HG03280 (cell line): ENCODE measurements at regions not wholly inside any gene's neighbourhood (a gene's known extent, or its start where the extent isn't known, plus 50 kb on each side); places are given as distances from the start of the nearest gene placed in this dataset.

ENCODE experiments used
- ATAC-seq: cut with Tn5 transposase; IDR thresholded peaks from one replicate; pipeline ENCODE4 v1.9.1; 2021; ENCODE audit warnings: mild to moderate bottlenecking, moderate library complexity; ENCODE audit not compliant: unreplicated experiment

- ATAC-seq: peak; percentile 77
These were observed 104.2 kb upstream of the PFN2 start for GRCh38 chr3:150074697-150075416.

- peak; percentile 71 for ATAC-seq
These were observed 103.6 kb upstream of the PFN2 start for GRCh38 chr3:150074277-150074676.

- no peak for ATAC-seq
These were observed 102.8 kb upstream of the PFN2 start for GRCh38 chr3:150073513-150073912.

- no peak for ATAC-seq
These were observed 102.3 kb upstream of the PFN2 start for GRCh38 chr3:150073031-150073430.

- no peak for ATAC-seq
These were observed 101.9 kb upstream of the PFN2 start for GRCh38 chr3:150072576-150072975.

GRCh38 chr3:150070271-150070670, 99.6 kb upstream of the PFN2 start:
- no peak for ATAC-seq

- ATAC-seq: no peak
These were observed 98.9 kb upstream of the PFN2 start for GRCh38 chr3:150069633-150070032.

GRCh38 chr3:150069154-150069527, 98.4 kb upstream of the PFN2 start:
- ATAC-seq: no peak

- no peak for ATAC-seq
These were observed 97.9 kb upstream of the PFN2 start for GRCh38 chr3:150068440-150069153.

- ATAC-seq: no peak
These were observed 96.9 kb upstream of the PFN2 start for GRCh38 chr3:150067561-150067960.

GRCh38 chr3:150064971-150065370, 94.3 kb upstream of the PFN2 start:
- no peak for ATAC-seq

- ATAC-seq: no peak
These were observed 92.5 kb upstream of the PFN2 start for GRCh38 chr3:150063237-150063636.

- ATAC-seq: no peak
These were observed 91.8 kb upstream of the PFN2 start for GRCh38 chr3:150062492-150062891.

- no peak for ATAC-seq
These were observed 90.8 kb upstream of the PFN2 start for GRCh38 chr3:150061288-150062024.

- ATAC-seq: no peak
These were observed 89.0 kb upstream of the PFN2 start for GRCh38 chr3:150059729-150060128.

- no peak for ATAC-seq
These were observed 88.5 kb upstream of the PFN2 start for GRCh38 chr3:150059241-150059640.

- no peak for ATAC-seq
These were observed 86.5 kb upstream of the PFN2 start for GRCh38 chr3:150057227-150057626.

GRCh38 chr3:150055332-150055731, 84.6 kb upstream of the PFN2 start:
- ATAC-seq: no peak

GRCh38 chr3:150054635-150055034, 83.9 kb upstream of the PFN2 start:
- no peak for ATAC-seq

GRCh38 chr3:150050510-150050909, 79.8 kb upstream of the PFN2 start:
- ATAC-seq: no peak

- ATAC-seq: no peak
These were observed 78.6 kb upstream of the PFN2 start for GRCh38 chr3:150049317-150049716.

- no peak for ATAC-seq
These were observed 71.2 kb upstream of the PFN2 start for GRCh38 chr3:150041877-150042276.
